Middle frontal gyrus (tissue), 1 donor: ENCODE measurements at regions not wholly inside any gene's neighbourhood (a gene's known extent, or its start where the extent isn't known, plus 50 kb on each side); places are given as distances from the start of the nearest gene placed in this dataset.

Experiments used
- DNase-seq: peaks from one replicate; pipeline ENCODE4 v3.0.0-alpha.2; 2015; ENCODE audit warnings: low spot score; ENCODE audit errors: extremely low spot score

GRCh38 chr5:33143405-33144123 lies 297.2 kb upstream of the TARS1 start:
- no peak for DNase-seq

GRCh38 chr5:33146881-33147280 lies 293.9 kb upstream of the TARS1 start:
- no peak for DNase-seq

- DNase-seq, result no peak
Observed at GRCh38 chr5:33148076-33148513, 292.7 kb upstream of the TARS1 start.

GRCh38 chr5:33153372-33153771 lies 287.4 kb upstream of the TARS1 start:
- DNase-seq, result peak; percentile 22

- no peak for DNase-seq
Observed at GRCh38 chr5:33153831-33154230, 286.9 kb upstream of the TARS1 start.

GRCh38 chr5:33160871-33161270 lies 279.9 kb upstream of the TARS1 start:
- no peak for DNase-seq

- no peak for DNase-seq
Observed at GRCh38 chr5:33161421-33161820, 279.3 kb upstream of the TARS1 start.

GRCh38 chr5:33162057-33162456 lies 278.7 kb upstream of the TARS1 start:
- no peak for DNase-seq

GRCh38 chr5:33166522-33166921 lies 274.2 kb upstream of the TARS1 start:
- no peak for DNase-seq

- DNase-seq, result no peak
Observed at GRCh38 chr5:33166948-33167347, 273.8 kb upstream of the TARS1 start.

- no peak for DNase-seq
Observed at GRCh38 chr5:33167541-33167940, 273.2 kb upstream of the TARS1 start.

GRCh38 chr5:33170411-33170810 lies 270.4 kb upstream of the TARS1 start:
- no peak for DNase-seq

GRCh38 chr5:33174383-33174782 lies 266.4 kb upstream of the TARS1 start:
- no peak for DNase-seq

- no peak for DNase-seq
Observed at GRCh38 chr5:33179301-33179700, 261.5 kb upstream of the TARS1 start.

GRCh38 chr5:33180900-33181299 lies 259.9 kb upstream of the TARS1 start:
- DNase-seq, result no peak

- DNase-seq, result no peak
Observed at GRCh38 chr5:33182986-33183385, 257.8 kb upstream of the TARS1 start.

- no peak for DNase-seq
Observed at GRCh38 chr5:33184367-33184766, 256.4 kb upstream of the TARS1 start.

GRCh38 chr5:33188089-33188488 lies 252.7 kb upstream of the TARS1 start:
- DNase-seq, result no peak

GRCh38 chr5:33194914-33195313 lies 245.9 kb upstream of the TARS1 start:
- DNase-seq, result no peak

- DNase-seq, result no peak
Observed at GRCh38 chr5:33195431-33196165, 245.2 kb upstream of the TARS1 start.

GRCh38 chr5:33198836-33199235 lies 241.9 kb upstream of the TARS1 start:
- no peak for DNase-seq

GRCh38 chr5:33203931-33204330 lies 236.8 kb upstream of the TARS1 start:
- no peak for DNase-seq

GRCh38 chr5:33205079-33205478 lies 235.7 kb upstream of the TARS1 start:
- DNase-seq, result no peak
